OCI-LY3 (cell line): ENCODE measurements at regions not wholly inside any gene's neighbourhood (a gene's known extent, or its start where the extent isn't known, plus 50 kb on each side); places are given as distances from the start of the nearest gene placed in this dataset.

ENCODE experiments used
- EZH2phosphoT487 ChIP-seq: fragments of 200-600 bp; shearing (Covaris generic); IDR thresholded peaks from 2 replicates; pipeline ENCODE4 v1.6.1; 2018; ENCODE audit warnings: antibody characterized with exemption, mixed run types, low read depth
- TF ChIP-seq, protein P1 (sequence below): fragments of 200-600, 300-600 bp; sonication (generic); IDR thresholded peaks from 2 replicates; pipeline ENCODE4 v1.5.1; 2014; ENCODE audit warnings: antibody characterized with exemption, low read length, low read depth

DNA sequence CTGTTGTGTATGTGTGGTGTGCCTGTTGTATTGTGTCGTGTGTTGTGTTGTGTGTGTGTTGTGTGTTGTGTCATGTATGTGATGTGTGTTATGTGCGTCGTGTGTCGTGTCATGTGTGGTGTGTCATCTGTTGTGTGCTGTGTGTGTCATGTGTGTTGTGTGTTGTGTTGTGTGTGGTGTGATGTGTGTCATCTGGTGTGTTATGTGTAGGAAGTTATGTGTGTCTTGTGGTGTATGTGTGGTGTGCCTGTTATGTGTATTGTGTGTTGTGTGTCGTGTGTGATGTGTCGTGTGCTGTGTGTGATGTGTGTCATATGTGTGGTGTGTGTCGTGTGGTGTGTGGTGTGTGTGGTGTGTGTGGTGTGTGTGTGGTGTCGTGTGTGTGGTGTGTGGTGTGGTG lies 145.2 kb downstream of the DNAJB6 start:
- TF ChIP-seq, protein P1, sequence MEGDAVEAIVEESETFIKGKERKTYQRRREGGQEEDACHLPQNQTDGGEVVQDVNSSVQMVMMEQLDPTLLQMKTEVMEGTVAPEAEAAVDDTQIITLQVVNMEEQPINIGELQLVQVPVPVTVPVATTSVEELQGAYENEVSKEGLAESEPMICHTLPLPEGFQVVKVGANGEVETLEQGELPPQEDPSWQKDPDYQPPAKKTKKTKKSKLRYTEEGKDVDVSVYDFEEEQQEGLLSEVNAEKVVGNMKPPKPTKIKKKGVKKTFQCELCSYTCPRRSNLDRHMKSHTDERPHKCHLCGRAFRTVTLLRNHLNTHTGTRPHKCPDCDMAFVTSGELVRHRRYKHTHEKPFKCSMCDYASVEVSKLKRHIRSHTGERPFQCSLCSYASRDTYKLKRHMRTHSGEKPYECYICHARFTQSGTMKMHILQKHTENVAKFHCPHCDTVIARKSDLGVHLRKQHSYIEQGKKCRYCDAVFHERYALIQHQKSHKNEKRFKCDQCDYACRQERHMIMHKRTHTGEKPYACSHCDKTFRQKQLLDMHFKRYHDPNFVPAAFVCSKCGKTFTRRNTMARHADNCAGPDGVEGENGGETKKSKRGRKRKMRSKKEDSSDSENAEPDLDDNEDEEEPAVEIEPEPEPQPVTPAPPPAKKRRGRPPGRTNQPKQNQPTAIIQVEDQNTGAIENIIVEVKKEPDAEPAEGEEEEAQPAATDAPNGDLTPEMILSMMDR, result no peak
- no peak for TF ChIP-seq EZH2phosphoT487
